HEK293T (cell line): ENCODE measurements at regions not wholly inside any gene's neighbourhood (a gene's known extent, or its start where the extent isn't known, plus 50 kb on each side); places are given as distances from the start of the nearest gene placed in this dataset.

ENCODE experiments used
- CTCF ChIA-PET: fragments of 350-600 bp; formaldehyde crosslinking; extraction: SDS; loops from one replicate; lab custom pipeline; 2021; ENCODE audit warnings: antibody characterized with exemption, inconsistent platforms; lab: Yijun Ruan, JAX
- POLR2A ChIA-PET: fragments of 350-600 bp; formaldehyde crosslinking; extraction: SDS; loops from one replicate; lab custom pipeline; 2020; ENCODE audit warnings: antibody characterized with exemption, inconsistent platforms; lab: Yijun Ruan, JAX
- DNase-seq: peaks from one replicate; pipeline ENCODE4 v3.0.0; 2012; ENCODE audit warnings: mixed read lengths; ENCODE audit errors: extremely low spot score
- ARNT ChIP-seq: fragments of 450-650 bp; IDR thresholded peaks from 2 replicates; pipeline ENCODE4 v1.6.1; 2017; ENCODE audit warnings: mild to moderate bottlenecking
- BHLHE40 ChIP-seq: fragments of 450-650 bp; IDR thresholded peaks from 2 replicates; pipeline ENCODE4 v1.6.1; 2016; ENCODE audit warnings: mild to moderate bottlenecking, moderate library complexity, borderline replicate concordance
- CTBP1 ChIP-seq: fragments of 450-650 bp; IDR thresholded peaks from 2 replicates; pipeline ENCODE4 v1.6.1; 2016; ENCODE audit warnings: borderline replicate concordance
- ELF4 ChIP-seq: fragments of 450-650 bp; IDR thresholded peaks from 2 replicates; pipeline ENCODE4 v1.6.1; 2017; ENCODE audit warnings: antibody characterized with exemption
- FOXA1 ChIP-seq: fragments of 450-650 bp; IDR thresholded peaks from 2 replicates; pipeline ENCODE4 v1.6.1; 2016; ENCODE audit warnings: mild to moderate bottlenecking
- FOXK2 ChIP-seq: fragments of 450-650 bp; IDR thresholded peaks from 2 replicates; pipeline ENCODE4 v1.6.1; 2016; ENCODE audit warnings: mild to moderate bottlenecking
- FOXM1 ChIP-seq: fragments of 450-650 bp; IDR thresholded peaks from 2 replicates; pipeline ENCODE4 v1.6.1; 2017; ENCODE audit warnings: mild to moderate bottlenecking, borderline replicate concordance
- HDGF ChIP-seq: fragments of 450-650 bp; IDR thresholded peaks from 2 replicates; pipeline ENCODE4 v1.6.1; 2017; ENCODE audit warnings: antibody characterized with exemption, borderline replicate concordance
- L3MBTL2 ChIP-seq: fragments of 450-650 bp; conservative IDR thresholded peaks from 2 replicates; pipeline ENCODE4 v1.6.1; 2016; ENCODE audit warnings: mild to moderate bottlenecking
- LEF1 ChIP-seq: fragments of 450-650 bp; IDR thresholded peaks from 2 replicates; pipeline ENCODE4 v1.6.1; 2017; ENCODE audit warnings: mild to moderate bottlenecking, borderline replicate concordance
- NFRKB ChIP-seq: fragments of 450-650 bp; IDR thresholded peaks from 2 replicates; pipeline ENCODE4 v1.6.1; 2016; ENCODE audit warnings: mild to moderate bottlenecking, moderate library complexity
- PKNOX1 ChIP-seq: fragments of 450-650 bp; IDR thresholded peaks from 2 replicates; pipeline ENCODE4 v1.6.1; 2016
- SP1 ChIP-seq: fragments of 450-650 bp; IDR thresholded peaks from 2 replicates; pipeline ENCODE4 v1.6.1; 2017
- SUZ12 ChIP-seq: fragments of 450-650 bp; IDR thresholded peaks from 2 replicates; pipeline ENCODE4 v1.6.1; 2016; ENCODE audit warnings: mild to moderate bottlenecking
- TARDBP ChIP-seq: fragments of 450-650 bp; IDR thresholded peaks from 2 replicates; pipeline ENCODE4 v1.6.1; 2016
- ZNF384 ChIP-seq: fragments of 450-650 bp; IDR thresholded peaks from 2 replicates; pipeline ENCODE4 v1.6.1; 2016

- TF ChIP-seq PKNOX1, result no peak
- TF ChIP-seq SP1, result no peak
- TF ChIP-seq CTBP1, result no peak
- TF ChIP-seq FOXM1, result no peak
- TF ChIP-seq SUZ12, result no peak
- TF ChIP-seq TARDBP, result no peak
- TF ChIP-seq ZNF384, result no peak
- no peak for TF ChIP-seq BHLHE40
- TF ChIP-seq FOXA1, result no peak
- TF ChIP-seq LEF1, result no peak
- no peak for TF ChIP-seq ELF4
- no peak for TF ChIP-seq ARNT
- no peak for TF ChIP-seq HDGF
- ChIA-PET CTCF (no interaction called here), POLR2A (no interaction called here)
- DNase-seq, result no peak
These were observed 1240.9 kb upstream of the CHAC2 start for GRCh38 chr2:52526735-52527134.

- TF ChIP-seq NFRKB (no peak), BHLHE40 (no peak), FOXA1 (no peak), FOXK2 (no peak), L3MBTL2 (no peak)
- ChIA-PET POLR2A (no interaction called here), CTCF (no interaction called here)
- no peak for DNase-seq
These were observed 1247.0 kb upstream of the CHAC2 start for GRCh38 chr2:52520644-52521043.

- TF ChIP-seq LEF1 (no peak), CTBP1 (no peak), ARNT (no peak), PKNOX1 (no peak), L3MBTL2 (no peak), BHLHE40 (no peak), FOXK2 (no peak), SP1 (no peak), SUZ12 (no peak)
- DNase-seq, result no peak
- POLR2A ChIA-PET, result no interaction called here
- CTCF ChIA-PET, result no interaction called here
These were observed 1248.9 kb upstream of the CHAC2 start for GRCh38 chr2:52518678-52519077.

- CTCF ChIA-PET, result no interaction called here
- POLR2A ChIA-PET, result no interaction called here
These were observed 1254.8 kb upstream of the CHAC2 start for GRCh38 chr2:52512760-52513159.

GRCh38 chr2:52510432-52510831 is 1257.2 kb upstream of the CHAC2 start:
- CTCF ChIA-PET, result no interaction called here
- DNase-seq, result no peak

More at GRCh38 chr2:52512760-52513159, 1254.8 kb upstream of the CHAC2 start:
- TF ChIP-seq LEF1 (no peak), FOXA1 (no peak), SP1 (no peak), ARNT (no peak), HDGF (no peak), L3MBTL2 (no peak), FOXM1 (no peak), TARDBP (no peak), NFRKB (no peak)
- DNase-seq, result no peak

GRCh38 chr2:52502476-52502860 is 1265.1 kb upstream of the CHAC2 start:
- DNase-seq, result no peak
- CTCF ChIA-PET, result no interaction called here
- no peak for TF ChIP-seq SUZ12
- TF ChIP-seq BHLHE40, result no peak
- TF ChIP-seq FOXK2, result no peak
- no peak for TF ChIP-seq ZNF384
- no peak for TF ChIP-seq HDGF
- no peak for TF ChIP-seq L3MBTL2
- TF ChIP-seq FOXA1, result no peak
- TF ChIP-seq FOXM1, result no peak
- no peak for TF ChIP-seq ELF4
- no peak for TF ChIP-seq SP1
- TF ChIP-seq ARNT, result no peak
- TF ChIP-seq CTBP1, result no peak
- TF ChIP-seq TARDBP, result no peak
- no peak for TF ChIP-seq NFRKB
- no peak for TF ChIP-seq LEF1
- TF ChIP-seq PKNOX1, result no peak

More at GRCh38 chr2:52510432-52510831, 1257.2 kb upstream of the CHAC2 start:
- no peak for TF ChIP-seq L3MBTL2
- TF ChIP-seq FOXM1, result no peak
- TF ChIP-seq PKNOX1, result no peak
- no peak for TF ChIP-seq LEF1
- no peak for TF ChIP-seq HDGF
- no peak for TF ChIP-seq BHLHE40
- TF ChIP-seq SUZ12, result no peak
- TF ChIP-seq ELF4, result no peak
- POLR2A ChIA-PET, result no interaction called here

More at GRCh38 chr2:52502476-52502860, 1265.1 kb upstream of the CHAC2 start:
- POLR2A ChIA-PET, result no interaction called here
